GM19238 (cell line): ENCODE measurements at regions not wholly inside any gene's neighbourhood (a gene's known extent, or its start where the extent isn't known, plus 50 kb on each side); places are given as distances from the start of the nearest gene placed in this dataset.
"Not testable (repeated sequence)": the region's sequence is repeated elsewhere in the genome, so short reads cannot be mapped to it uniquely, and the experiment has no call there.

ENCODE experiments used
- DNase-seq: peaks from one replicate; pipeline ENCODE4 v3.0.0; 2011; ENCODE audit warnings: low spot score; ENCODE audit not compliant: insufficient read length

- DNase-seq = no peak
Measured at GRCh38 chr11:13134886-13135285, 125.8 kb downstream of the RASSF10 start.

GRCh38 chr11:13135385-13136271 is 126.5 kb downstream of the RASSF10 start:
- DNase-seq = no peak

- no peak for DNase-seq
Measured at GRCh38 chr11:13136272-13136596, 127.1 kb downstream of the RASSF10 start.

- DNase-seq = no peak
Measured at GRCh38 chr11:13137844-13138301, 128.8 kb downstream of the RASSF10 start.

GRCh38 chr11:13139085-13139484 is 130.0 kb downstream of the RASSF10 start:
- not testable (repeated sequence) for DNase-seq

GRCh38 chr11:13140028-13140870 is 131.1 kb downstream of the RASSF10 start:
- peak; percentile 36 for DNase-seq

GRCh38 chr11:13140873-13141655 is 131.9 kb downstream of the RASSF10 start:
- DNase-seq = no peak

- no peak for DNase-seq
Measured at GRCh38 chr11:13141731-13142709, 132.9 kb downstream of the RASSF10 start.

GRCh38 chr11:13143486-13144297 is 133.9 kb upstream of the BMAL1 start:
- no peak for DNase-seq

GRCh38 chr11:13145461-13145860 is 132.1 kb upstream of the BMAL1 start:
- no peak for DNase-seq

GRCh38 chr11:13149991-13150390 is 127.6 kb upstream of the BMAL1 start:
- no peak for DNase-seq

- no peak for DNase-seq
Measured at GRCh38 chr11:13150487-13150886, 127.1 kb upstream of the BMAL1 start.

- DNase-seq = no peak
Measured at GRCh38 chr11:13152264-13152663, 125.3 kb upstream of the BMAL1 start.

- no peak for DNase-seq
Measured at GRCh38 chr11:13152736-13153541, 124.7 kb upstream of the BMAL1 start.

GRCh38 chr11:13154374-13154773 is 123.2 kb upstream of the BMAL1 start:
- not testable (repeated sequence) for DNase-seq

GRCh38 chr11:13160346-13160745 is 117.2 kb upstream of the BMAL1 start:
- no peak for DNase-seq

GRCh38 chr11:13160806-13161205 is 116.8 kb upstream of the BMAL1 start:
- no peak for DNase-seq

- DNase-seq = no peak
Measured at GRCh38 chr11:13163158-13163557, 114.4 kb upstream of the BMAL1 start.

GRCh38 chr11:13166036-13166435 is 111.6 kb upstream of the BMAL1 start:
- DNase-seq = no peak
